Activated CD4-positive, alpha-beta T cell treated with anti-CD3 and anti-CD28 coated beads for 4 hours (primary cell): ENCODE measurements at regions not wholly inside any gene's neighbourhood (a gene's known extent, or its start where the extent isn't known, plus 50 kb on each side); places are given as distances from the start of the nearest gene placed in this dataset.

Source experiments
- DNase-seq, 2 donors: peaks; one replicate each; pipeline ENCODE4 v3.0.0-alpha.2; 2020

GRCh38 chrX:149272690-149273463 is 232.2 kb downstream of the IDS start:
- DNase-seq: no peak

GRCh38 chrX:149267878-149268813 is 237.0 kb downstream of the IDS start:
- DNase-seq: no peak

- no peak for DNase-seq
These were observed 243.0 kb downstream of the IDS start for GRCh38 chrX:149262086-149262485.

- no peak for DNase-seq
These were observed 245.9 kb downstream of the IDS start for GRCh38 chrX:149259241-149259640.

GRCh38 chrX:149255860-149256259 is 249.2 kb downstream of the IDS start:
- DNase-seq: no peak

- DNase-seq: no peak
These were observed 257.0 kb downstream of the IDS start for GRCh38 chrX:149248073-149248625.

GRCh38 chrX:149230689-149231088 is 274.4 kb downstream of the IDS start:
- no peak for DNase-seq

DNA sequence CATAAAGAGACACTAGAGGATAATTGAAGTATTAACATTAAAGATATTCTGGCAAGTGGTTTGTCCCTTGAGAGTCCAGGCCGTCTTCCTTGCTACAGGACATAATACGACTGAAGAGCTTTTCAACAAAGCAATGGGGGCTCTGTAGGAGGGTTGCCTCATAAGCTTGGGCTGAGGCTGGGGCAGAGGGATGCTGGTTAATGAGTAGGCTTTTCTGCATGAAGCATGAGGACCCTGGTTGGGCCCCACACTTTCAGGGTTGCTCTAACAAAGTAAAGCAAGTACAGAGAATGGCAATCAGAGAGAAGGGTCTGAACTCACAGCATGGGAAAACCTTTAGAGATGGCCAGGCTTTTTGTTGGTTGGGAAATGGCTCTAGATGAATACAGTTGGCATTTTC is 281.3 kb downstream of the IDS start:
- no peak for DNase-seq

GRCh38 chrX:149222040-149222439 is 283.1 kb downstream of the IDS start:
- no peak for DNase-seq

DNA sequence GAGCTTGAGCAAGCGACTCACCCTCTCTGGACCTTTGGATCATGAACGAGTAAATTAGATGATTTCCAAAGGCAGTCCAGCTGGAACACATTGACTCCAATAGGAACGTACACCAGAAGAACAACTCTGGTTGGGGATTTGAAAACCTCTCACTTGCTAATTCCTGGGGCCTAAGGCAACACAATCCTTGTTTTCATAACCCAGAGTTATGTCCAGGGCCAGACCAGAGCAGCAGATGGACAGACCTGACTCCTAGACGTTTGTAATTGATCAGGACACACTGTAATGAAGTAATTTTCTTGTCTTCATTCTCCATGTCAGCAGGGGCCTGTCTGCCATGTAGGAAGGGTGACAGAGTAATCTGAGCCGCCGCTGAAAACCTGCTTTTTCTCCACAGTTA is 283.9 kb downstream of the IDS start:
- DNase-seq: no peak

DNA sequence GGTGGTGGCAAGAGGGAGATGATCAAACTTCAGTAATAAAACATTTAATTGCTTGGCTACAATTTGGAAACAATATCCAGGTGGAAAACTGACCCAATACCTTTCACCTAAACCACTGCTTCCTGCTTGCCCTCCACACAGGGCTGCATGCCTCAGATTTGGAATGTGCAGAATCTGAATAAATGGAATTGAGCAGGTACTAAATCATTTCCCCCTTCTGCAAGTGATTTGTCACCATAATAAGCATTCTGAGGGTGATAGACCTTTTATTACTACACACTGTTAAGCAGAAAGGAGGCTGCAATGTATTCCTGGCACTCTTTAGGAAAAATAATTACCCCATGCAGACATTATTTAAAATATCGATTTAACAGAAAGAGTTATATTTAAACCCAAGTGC is 291.8 kb downstream of the IDS start:
- no peak for DNase-seq

GRCh38 chrX:149208307-149208706 is 296.8 kb downstream of the IDS start:
- DNase-seq: no peak

DNA sequence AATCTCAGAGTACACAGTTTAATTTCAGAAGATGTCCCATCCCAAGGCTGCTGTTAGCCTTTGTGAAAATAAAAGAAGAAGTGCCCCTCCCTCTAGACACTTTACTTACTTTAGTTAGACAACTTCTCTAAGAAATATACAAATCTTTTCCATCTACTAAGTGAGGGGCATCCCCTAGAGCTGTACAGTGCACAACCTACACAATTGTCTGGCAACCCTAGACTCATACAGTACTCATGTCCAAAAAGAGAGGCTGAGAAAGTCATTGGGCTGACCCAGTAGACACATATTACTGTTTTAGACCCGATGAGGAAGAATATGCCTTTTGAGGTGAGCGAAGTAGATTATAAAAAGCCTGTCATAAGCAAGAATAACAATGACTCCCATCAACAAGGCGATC is 297.6 kb downstream of the IDS start:
- no peak for DNase-seq

GRCh38 chrX:149205937-149206336 is 299.2 kb downstream of the IDS start:
- no peak for DNase-seq

DNA sequence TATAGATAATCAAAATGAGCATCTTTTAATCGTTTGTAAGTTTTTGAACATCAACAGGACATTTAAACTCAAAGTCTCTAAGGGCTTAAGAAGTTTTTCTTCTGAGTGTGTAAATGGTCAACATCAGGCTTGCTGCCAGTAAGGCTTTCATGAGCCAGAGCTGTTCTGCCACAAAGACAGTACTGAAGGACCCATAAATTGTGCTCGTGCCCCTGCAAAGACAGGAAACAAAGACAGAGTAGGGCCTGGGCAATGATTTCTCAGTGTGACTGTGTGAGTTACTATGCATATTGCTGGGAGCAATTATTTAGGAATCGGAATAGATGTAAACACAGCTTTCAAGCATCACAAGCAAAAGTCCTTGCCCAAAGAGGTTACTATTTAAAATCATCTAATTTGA is 300.0 kb downstream of the IDS start:
- DNase-seq: no peak

DNA sequence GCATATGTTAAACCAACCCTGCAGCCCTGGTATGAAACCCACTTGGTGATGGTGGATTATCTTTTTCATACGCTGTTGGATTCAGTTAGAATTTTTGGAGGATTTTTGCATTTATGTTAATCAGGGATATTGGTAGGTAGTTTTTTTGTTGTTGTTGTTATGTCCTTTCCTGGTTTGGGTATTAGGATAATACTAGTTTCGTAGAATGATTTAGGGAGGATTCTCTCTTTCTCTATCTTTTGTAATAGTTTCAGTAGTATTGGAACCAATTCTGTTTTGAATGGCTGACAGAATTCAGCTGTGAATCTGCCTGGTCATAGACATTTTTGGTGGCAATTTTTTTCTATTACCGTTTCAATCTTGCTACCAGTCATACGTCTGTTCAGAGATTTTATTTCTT is 305.4 kb downstream of the IDS start:
- DNase-seq: no peak

DNA sequence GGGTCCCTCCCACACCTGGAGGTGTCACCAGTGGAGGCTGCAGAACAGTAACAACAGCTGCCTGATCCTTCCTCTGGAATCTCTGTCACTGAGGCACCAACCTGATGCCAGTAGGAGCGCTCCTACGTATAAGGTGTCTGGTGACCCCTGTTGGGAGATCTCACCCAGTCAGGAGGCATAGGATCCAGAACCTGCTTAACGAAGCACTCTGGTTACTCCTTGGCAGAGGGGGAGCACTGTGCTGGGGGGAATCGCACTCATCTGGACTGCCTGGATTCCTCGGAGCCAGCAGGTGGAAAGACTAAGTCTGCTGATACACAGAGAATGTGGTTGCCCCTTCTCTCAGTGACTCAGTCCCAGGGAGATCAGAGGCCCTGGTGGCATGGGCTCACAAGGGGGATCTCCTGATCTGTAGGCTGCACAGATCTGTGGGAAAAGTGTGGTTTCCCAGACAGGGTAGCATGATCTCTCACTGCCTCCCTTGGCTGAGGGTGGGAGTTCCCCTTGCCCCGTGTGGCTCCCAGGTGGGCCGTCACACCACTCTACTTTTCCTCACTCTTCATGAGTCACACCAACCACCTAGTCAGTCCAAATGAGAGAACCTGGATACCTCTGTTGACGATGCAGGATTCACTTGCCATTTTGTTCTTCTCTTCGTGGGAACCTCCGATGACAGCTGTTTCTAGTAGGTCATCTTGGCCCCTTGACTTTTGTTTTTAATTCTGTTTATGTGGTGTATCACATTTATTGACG is 305.9 kb downstream of the IDS start:
- DNase-seq: no peak

- no peak for DNase-seq
These were observed 320.0 kb downstream of the IDS start for GRCh38 chrX:149185087-149185486.

- DNase-seq: no peak
These were observed 343.5 kb downstream of the IDS start for GRCh38 chrX:149161435-149162088.

- DNase-seq: no peak
These were observed 347.1 kb downstream of the IDS start for GRCh38 chrX:149157976-149158375.

DNA sequence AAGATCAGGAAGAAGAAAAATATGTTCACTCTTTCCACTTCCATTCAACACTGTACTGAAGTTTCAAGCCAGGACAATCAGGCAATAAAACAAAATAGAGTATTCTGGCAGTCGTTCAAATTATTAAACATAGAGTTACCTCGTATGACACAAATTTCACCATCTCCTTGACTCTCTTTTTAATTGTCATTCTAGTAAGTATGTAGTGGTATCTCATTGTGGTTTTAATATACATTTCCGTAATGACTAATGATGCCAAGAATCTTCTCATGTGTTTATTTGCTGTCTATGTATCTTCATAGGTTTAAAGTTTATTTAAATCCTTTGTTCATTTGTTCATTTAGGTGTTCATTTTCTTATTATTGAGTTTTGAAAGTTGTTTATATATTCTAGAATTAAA is 352.2 kb downstream of the IDS start:
- DNase-seq: no peak
